ENCODE measurements at regions not wholly inside any gene's neighbourhood (a gene's known extent, or its start where the extent isn't known, plus 50 kb on each side); places are given as distances from the start of the nearest gene placed in this dataset.

DNA sequence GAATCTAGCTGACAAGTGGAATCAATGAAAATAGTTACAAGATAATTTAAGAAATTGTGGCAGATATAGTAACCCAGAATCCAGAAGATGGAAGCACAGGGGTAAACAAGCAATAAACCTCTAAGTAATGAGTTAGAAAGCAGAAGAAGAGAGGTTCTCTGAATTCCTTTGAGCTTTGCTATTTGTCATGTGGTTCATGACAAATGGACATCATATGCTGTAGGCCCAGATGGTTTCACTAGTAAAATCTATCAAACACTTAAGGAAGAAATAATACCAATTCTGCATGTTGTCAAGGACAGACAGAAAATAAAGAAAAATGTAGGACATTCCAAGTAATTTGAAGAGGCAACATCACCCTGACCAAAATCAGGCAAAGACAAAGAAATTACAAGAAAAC, 480.8 kb upstream of the INTU start:
- TF ChIP-seq CTCF (IDR thresholded peaks at IDR 0.05): no peak

- no peak for TF ChIP-seq CTCF (IDR thresholded peaks at IDR 0.05)
These were observed 477.6 kb upstream of the INTU start for GRCh38 chr4:127155116-127155515.

DNA sequence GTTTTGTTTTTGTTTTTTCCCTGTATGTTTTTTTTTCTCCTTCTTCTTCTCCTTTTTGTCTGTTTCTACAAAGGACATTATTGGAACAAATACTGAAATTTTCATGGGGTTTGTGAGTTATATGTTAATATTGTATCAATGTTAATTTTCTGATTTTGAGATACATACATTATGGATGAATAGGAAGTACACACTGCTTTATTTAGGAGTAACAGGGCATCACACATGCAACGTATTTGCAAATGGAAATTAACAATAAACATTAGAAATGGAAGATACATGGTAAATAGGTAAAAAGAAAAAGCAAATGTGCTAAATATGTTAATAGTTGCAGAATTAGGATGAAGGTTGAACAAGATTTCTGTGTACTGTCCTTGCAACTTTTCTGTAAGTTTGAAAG, 477.2 kb upstream of the INTU start:
- no peak for TF ChIP-seq CTCF (IDR thresholded peaks at IDR 0.05)

DNA sequence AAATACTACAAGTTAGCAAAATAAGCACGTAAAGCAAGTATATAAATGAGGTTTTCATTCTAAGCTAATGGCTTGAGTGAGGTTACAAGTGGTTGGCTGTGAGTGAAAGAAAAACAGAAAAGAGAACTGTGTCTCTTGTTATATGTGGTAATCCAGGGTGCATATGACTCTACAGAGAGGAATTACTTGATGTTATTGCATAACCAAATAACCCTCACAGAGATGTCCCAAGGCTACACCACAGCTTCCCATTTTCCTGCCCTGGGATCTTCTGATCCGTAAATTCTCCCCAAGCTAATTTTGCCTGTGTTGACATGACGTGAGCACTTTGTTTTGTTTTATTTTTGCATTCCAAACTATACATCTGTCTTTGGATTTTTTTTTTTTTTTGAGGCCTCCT, 470.0 kb upstream of the INTU start:
- no peak for TF ChIP-seq CTCF (IDR thresholded peaks at IDR 0.05)

DNA sequence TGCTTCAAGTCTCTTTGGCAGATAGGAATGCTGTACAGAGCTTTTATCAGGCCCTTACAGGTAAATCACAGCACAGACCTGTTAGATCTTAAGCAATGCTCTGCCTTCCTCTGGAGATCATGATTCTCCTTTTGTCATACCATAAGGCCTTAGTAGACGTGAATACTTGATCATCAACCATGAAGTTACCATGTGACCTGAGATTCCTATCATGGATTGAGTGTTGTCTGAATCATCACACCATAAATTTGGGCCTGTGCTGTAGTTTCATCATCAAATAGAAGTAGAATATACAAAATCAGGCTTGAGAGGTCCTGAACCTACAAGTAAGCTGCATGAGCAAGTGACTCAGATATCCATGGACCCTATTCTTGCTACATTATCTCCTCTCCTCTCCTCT, 466.8 kb upstream of the INTU start:
- no peak for TF ChIP-seq CTCF (IDR thresholded peaks at IDR 0.05)

- TF ChIP-seq CTCF (IDR thresholded peaks at IDR 0.05): no peak
These were observed 458.6 kb upstream of the INTU start for GRCh38 chr4:127174201-127174600.

- TF ChIP-seq CTCF (IDR thresholded peaks at IDR 0.05): no peak
These were observed 458.1 kb upstream of the INTU start for GRCh38 chr4:127174616-127175015.

GRCh38 chr4:127179256-127180087, 453.3 kb upstream of the INTU start:
- TF ChIP-seq CTCF (IDR thresholded peaks at IDR 0.05): no peak
